ENCODE measurements at regions not wholly inside any gene's neighbourhood (a gene's known extent, or its start where the extent isn't known, plus 50 kb on each side); places are given as distances from the start of the nearest gene placed in this dataset.

DNA sequence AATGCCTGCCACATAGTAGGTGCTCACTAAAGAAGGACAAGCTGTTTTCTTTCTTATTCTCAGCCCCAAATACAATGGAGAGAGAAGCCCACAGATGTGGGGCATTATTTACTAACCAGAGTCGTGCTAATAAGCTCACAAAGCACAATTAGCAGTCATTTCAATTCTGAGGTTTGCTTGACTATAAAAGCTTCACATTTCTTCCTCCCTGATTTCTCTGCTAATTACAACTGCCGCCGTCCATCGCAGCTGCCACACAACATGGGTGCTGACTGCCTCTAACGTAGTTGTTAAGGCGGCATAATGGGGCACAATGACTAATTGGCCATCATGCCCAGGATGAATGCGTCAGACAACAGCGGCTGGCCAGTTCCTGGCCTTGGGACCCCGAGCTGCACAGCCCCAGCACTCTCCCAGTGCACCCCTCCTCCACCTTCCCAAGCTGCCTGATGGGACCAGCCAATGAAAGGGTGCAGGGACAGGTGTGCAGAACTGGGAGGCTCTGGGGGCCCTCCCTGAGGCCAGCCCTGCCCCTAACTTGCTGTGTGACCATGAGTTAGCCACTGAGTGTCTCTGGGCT lies 109.2 kb downstream of the CCT6B start:
- intact Hi-C loops (cut with DNase I): no loop called here

DNA sequence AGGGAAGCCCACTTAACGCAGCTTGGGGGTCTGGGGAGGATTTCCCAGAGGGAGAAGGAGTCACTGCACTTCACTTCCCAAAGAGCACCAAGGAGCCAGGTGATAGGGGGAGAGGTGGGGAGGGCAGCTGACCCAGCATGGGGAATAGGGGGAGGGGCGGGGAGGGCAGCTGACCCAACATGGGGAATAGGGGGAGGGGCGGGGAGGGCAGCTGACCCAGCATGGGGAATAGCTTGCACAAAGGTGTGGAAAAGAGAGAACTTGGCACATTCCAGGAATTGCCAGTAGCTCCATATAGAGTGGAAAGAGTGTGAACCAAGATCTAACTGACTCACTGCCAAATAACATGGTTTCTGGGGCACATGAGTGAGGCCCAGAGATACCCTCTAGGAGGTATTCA lies 110.3 kb downstream of the CCT6B start:
- no peak overlapping the region for H3K4me3 ChIP-seq
- no peaks in the 10 kb centered on the region for H3K36me3 ChIP-seq
- DNase-seq (ENCODE audit: extremely low spot score in 2 of 2): no peak
- H3K4me1 ChIP-seq: no peaks in the 10 kb centered on the region
- intact Hi-C loops (cut with DNase I): no loop called here
- no peaks in the 10 kb centered on the region for H3K9me3 ChIP-seq
- TF ChIP-seq POLR2AphosphoS5 (IDR thresholded peaks at IDR 0.05; ENCODE audit: insufficient read depth in 1 of 2, low read depth in 1 of 2) (no peak), POLR2A (IDR thresholded peaks at IDR 0.05) (no peak)
- TF ChIP-seq, protein P1, sequence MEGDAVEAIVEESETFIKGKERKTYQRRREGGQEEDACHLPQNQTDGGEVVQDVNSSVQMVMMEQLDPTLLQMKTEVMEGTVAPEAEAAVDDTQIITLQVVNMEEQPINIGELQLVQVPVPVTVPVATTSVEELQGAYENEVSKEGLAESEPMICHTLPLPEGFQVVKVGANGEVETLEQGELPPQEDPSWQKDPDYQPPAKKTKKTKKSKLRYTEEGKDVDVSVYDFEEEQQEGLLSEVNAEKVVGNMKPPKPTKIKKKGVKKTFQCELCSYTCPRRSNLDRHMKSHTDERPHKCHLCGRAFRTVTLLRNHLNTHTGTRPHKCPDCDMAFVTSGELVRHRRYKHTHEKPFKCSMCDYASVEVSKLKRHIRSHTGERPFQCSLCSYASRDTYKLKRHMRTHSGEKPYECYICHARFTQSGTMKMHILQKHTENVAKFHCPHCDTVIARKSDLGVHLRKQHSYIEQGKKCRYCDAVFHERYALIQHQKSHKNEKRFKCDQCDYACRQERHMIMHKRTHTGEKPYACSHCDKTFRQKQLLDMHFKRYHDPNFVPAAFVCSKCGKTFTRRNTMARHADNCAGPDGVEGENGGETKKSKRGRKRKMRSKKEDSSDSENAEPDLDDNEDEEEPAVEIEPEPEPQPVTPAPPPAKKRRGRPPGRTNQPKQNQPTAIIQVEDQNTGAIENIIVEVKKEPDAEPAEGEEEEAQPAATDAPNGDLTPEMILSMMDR (IDR thresholded peaks at IDR 0.05): no peak
- no peak overlapping the region for H3K27ac ChIP-seq
- no peaks in the 10 kb centered on the region for H3K27me3 ChIP-seq

More for the DNA sequence above, 109.2 kb downstream of the CCT6B start:
- TF ChIP-seq POLR2AphosphoS5 (IDR thresholded peaks at IDR 0.05; ENCODE audit: insufficient read depth in 1 of 2, low read depth in 1 of 2): no peak
- TF ChIP-seq, protein P1 (IDR thresholded peaks at IDR 0.05): no peak
- no peak for TF ChIP-seq POLR2A (IDR thresholded peaks at IDR 0.05)
- Histone ChIP-seq H3K36me3 (no peaks in the 10 kb centered on the region), H3K4me1 (no peaks in the 10 kb centered on the region), H3K4me3 (no peak overlapping the region), H3K27me3 (no peaks in the 10 kb centered on the region), H3K9me3 (no peaks in the 10 kb centered on the region), H3K27ac (no peak overlapping the region)
- no peak for DNase-seq (ENCODE audit: extremely low spot score in 2 of 2)

DNA sequence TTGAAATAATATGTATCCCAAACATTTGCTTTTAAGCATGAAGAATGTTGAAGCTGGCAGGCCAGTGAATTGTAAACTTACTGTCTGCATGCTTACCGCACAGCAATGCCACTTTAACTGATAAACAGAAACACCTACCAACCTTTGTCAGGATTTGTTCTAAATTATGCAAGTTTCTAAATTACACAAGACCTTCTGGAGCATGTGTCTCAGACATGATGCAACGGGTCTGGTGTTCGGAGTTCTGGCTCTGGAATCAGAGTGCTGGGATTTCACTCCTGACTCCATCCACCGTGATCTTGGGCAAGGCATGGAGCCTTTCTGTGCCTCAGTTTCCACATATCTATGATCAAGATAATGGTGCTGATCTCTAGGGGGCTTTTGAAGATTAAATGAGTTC lies 111.2 kb downstream of the CCT6B start:
- Histone ChIP-seq H3K27me3 (no peaks in the 10 kb centered on the region), H3K4me1 (no peaks in the 10 kb centered on the region), H3K9me3 (no peaks in the 10 kb centered on the region), H3K4me3 (no peak overlapping the region), H3K36me3 (no peaks in the 10 kb centered on the region), H3K27ac (no peak overlapping the region)
- intact Hi-C loops (cut with DNase I): no loop called here
- DNase-seq (ENCODE audit: extremely low spot score in 2 of 2): no peak
- TF ChIP-seq POLR2A (IDR thresholded peaks at IDR 0.05) (no peak), POLR2AphosphoS5 (IDR thresholded peaks at IDR 0.05; ENCODE audit: insufficient read depth in 1 of 2, low read depth in 1 of 2) (no peak)
- TF ChIP-seq, protein P1 (IDR thresholded peaks at IDR 0.05): no peak

DNA sequence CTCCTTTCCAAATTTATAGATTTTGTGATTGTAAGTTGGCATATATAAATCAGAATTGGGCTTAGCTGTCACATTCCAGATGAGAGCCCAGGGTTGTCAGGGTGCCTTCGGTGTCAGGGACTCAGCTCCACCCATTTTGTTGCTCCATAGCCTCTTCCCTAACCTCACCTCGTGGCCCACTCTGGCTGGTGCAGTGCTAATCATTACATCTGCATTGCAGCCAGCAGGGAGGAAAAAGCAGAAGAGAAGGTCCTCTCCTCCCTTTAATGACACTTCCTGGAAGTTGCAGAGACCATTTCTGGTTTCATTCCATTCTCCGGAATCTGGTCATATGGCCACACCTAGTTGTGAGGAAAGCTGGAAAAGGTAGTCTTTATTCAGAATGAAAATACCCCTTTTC lies 113.3 kb downstream of the CCT6B start:
- H3K4me1 ChIP-seq: no peaks in the 10 kb centered on the region
- DNase-seq (ENCODE audit: extremely low spot score in 2 of 2): no peak
- no peaks in the 10 kb centered on the region for H3K9me3 ChIP-seq
- H3K4me3 ChIP-seq: no peak overlapping the region
- intact Hi-C loops (cut with DNase I): no loop called here
- TF ChIP-seq POLR2AphosphoS5 (IDR thresholded peaks at IDR 0.05; ENCODE audit: insufficient read depth in 1 of 2, low read depth in 1 of 2) (no peak), POLR2A (IDR thresholded peaks at IDR 0.05) (no peak)
- TF ChIP-seq, protein P1 (IDR thresholded peaks at IDR 0.05): no peak
- no peaks in the 10 kb centered on the region for H3K27me3 ChIP-seq
- no peak overlapping the region for H3K27ac ChIP-seq
- no peaks in the 10 kb centered on the region for H3K36me3 ChIP-seq

DNA sequence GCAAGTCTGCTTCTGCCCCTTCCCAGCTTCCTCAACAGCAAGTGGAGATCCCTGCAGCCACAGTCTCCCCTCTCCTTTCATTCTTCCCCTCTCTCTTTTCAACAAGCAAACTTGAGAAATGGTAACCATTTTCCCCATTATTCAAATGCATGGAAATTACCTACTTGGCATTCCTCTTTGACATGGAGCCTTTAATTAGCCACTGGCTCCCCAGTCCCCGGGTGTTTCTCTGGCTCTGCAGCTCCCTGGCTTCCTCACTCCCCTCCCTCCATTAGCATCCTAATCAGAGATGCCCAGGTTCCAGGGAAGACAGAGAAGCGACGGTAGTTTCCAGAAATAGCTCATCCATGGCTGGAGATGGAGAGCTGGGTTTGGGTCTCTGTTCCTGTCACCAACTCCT lies 116.0 kb downstream of the CCT6B start:
- Histone ChIP-seq H3K27ac (no peak overlapping the region), H3K4me1 (peaks cover 4% of the 10 kb centered on the region), H3K27me3 (no peaks in the 10 kb centered on the region), H3K36me3 (no peaks in the 10 kb centered on the region), H3K9me3 (no peaks in the 10 kb centered on the region), H3K4me3 (no peak overlapping the region)
- TF ChIP-seq POLR2AphosphoS5 (IDR thresholded peaks at IDR 0.05; ENCODE audit: insufficient read depth in 1 of 2, low read depth in 1 of 2): no peak
- TF ChIP-seq POLR2A (IDR thresholded peaks at IDR 0.05): no peak
- TF ChIP-seq, protein P1 (IDR thresholded peaks at IDR 0.05): no peak
- no peak for DNase-seq (ENCODE audit: extremely low spot score in 2 of 2)
- intact Hi-C loops (cut with DNase I): no loop called here

Measured in vagina (tissue), 2 donors.